Liver (tissue), 8 donors: ENCODE measurements at regions not wholly inside any gene's neighbourhood (a gene's known extent, or its start where the extent isn't known, plus 50 kb on each side); places are given as distances from the start of the nearest gene placed in this dataset.
"Not testable (repeated sequence)": the region's sequence is repeated elsewhere in the genome, so short reads cannot be mapped to it uniquely, and the experiment has no call there.

Experiments used
- DNase-seq: peaks from one replicate; pipeline ENCODE4 v3.0.0-alpha.2; 2017; ENCODE audit warnings: low spot score
- H3K27ac ChIP-seq, 2 donors: one replicate each; pipeline ENCODE4 v1.7.0; 2013; ENCODE audit warnings: inconsistent platforms in 2 of 2, low read length in 2 of 2, control low read depth in 1 of 2, low read depth in 1 of 2, mild to moderate bottlenecking in 1 of 2
- H3K27me3 ChIP-seq, 4 donors: one replicate each; pipeline versions ENCODE4 v1.6.1 to v1.7.0; 2013; ENCODE audit warnings: low read length in 3 of 4, inconsistent platforms in 1 of 4, mild to moderate bottlenecking in 1 of 4, moderate library complexity in 1 of 4; ENCODE audit not compliant: control insufficient read depth in 4 of 4, insufficient read depth in 4 of 4
- H3K36me3 ChIP-seq, 4 donors: one replicate each; pipeline versions ENCODE4 v1.6.1 to v1.7.0; 2013; ENCODE audit warnings: low read length in 3 of 4, mild to moderate bottlenecking in 3 of 4, low read depth in 1 of 4, moderate library complexity in 1 of 4; ENCODE audit not compliant: control insufficient read depth in 4 of 4, insufficient read depth in 3 of 4
- H3K4me1 ChIP-seq, 4 donors: one replicate each; pipeline versions ENCODE4 v1.6.1 to v1.7.0; 2013; ENCODE audit warnings: low read length in 3 of 4, mild to moderate bottlenecking in 3 of 4, moderate library complexity in 1 of 4; ENCODE audit not compliant: control insufficient read depth in 4 of 4, insufficient read depth in 4 of 4
- H3K4me3 ChIP-seq, 3 donors: one replicate each; pipeline versions ENCODE4 v1.6.1 to v1.7.0; 2013; ENCODE audit warnings: low read length in 3 of 3, control low read depth in 1 of 3, low read depth in 1 of 3, mild to moderate bottlenecking in 1 of 3
- H3K9ac ChIP-seq, 2 donors: one replicate each; pipeline ENCODE4 v1.7.0; 2013; ENCODE audit warnings: low read length in 2 of 2, mild to moderate bottlenecking in 2 of 2, moderate library complexity in 2 of 2, control low read depth in 1 of 2, low read depth in 1 of 2
- H3K9me3 ChIP-seq, 4 donors: one replicate each; pipeline versions ENCODE4 v1.6.1 to v1.7.0; 2013; ENCODE audit warnings: low read length in 3 of 4; ENCODE audit not compliant: control insufficient read depth in 4 of 4
- FOXA1 ChIP-seq: IDR thresholded peaks from 2 replicates; pipeline ENCODE4 v1.6.1; 2016; ENCODE audit warnings: antibody characterized with exemption
- HNF4A ChIP-seq, 2 donors: conservative IDR thresholded peaks; 2 replicates each; pipeline ENCODE4 v1.6.1; 2016; ENCODE audit warnings: antibody characterized with exemption in 2 of 2, mild to moderate bottlenecking in 2 of 2
- HNF4G ChIP-seq: IDR thresholded peaks from 2 replicates; pipeline ENCODE4 v1.6.1; 2016; ENCODE audit warnings: antibody characterized with exemption
- JUND ChIP-seq, 2 donors: IDR thresholded peaks; 2 replicates each; pipeline ENCODE4 v1.6.1; 2016; ENCODE audit warnings: antibody characterized with exemption in 2 of 2
- MAX ChIP-seq: IDR thresholded peaks from 2 replicates; pipeline ENCODE4 v1.6.1; 2016; ENCODE audit warnings: antibody characterized with exemption
- RAD21 ChIP-seq, 2 donors: IDR thresholded peaks; 2 replicates each; pipeline ENCODE4 v1.6.1; 2016; ENCODE audit warnings: antibody characterized with exemption in 2 of 2, mild to moderate bottlenecking in 2 of 2
- RXRA ChIP-seq, 2 donors: IDR thresholded peaks; 2 replicates each; pipeline ENCODE4 v1.6.1; 2017 to 2018; ENCODE audit warnings: antibody characterized with exemption in 2 of 2, mild to moderate bottlenecking in 1 of 2
- SP1 ChIP-seq: IDR thresholded peaks from 2 replicates; pipeline ENCODE4 v1.6.1; 2018; ENCODE audit warnings: antibody characterized with exemption, mild to moderate bottlenecking
- TAF1 ChIP-seq: conservative IDR thresholded peaks from 2 replicates; pipeline ENCODE4 v1.6.1; 2016; ENCODE audit warnings: antibody characterized with exemption, mild to moderate bottlenecking
- YY1 ChIP-seq: IDR thresholded peaks from 2 replicates; pipeline ENCODE4 v1.6.1; 2016; ENCODE audit warnings: antibody characterized with exemption, mild to moderate bottlenecking
- ZBTB33 ChIP-seq: IDR thresholded peaks from 2 replicates; pipeline ENCODE4 v1.6.1; 2016; ENCODE audit warnings: antibody characterized with exemption
- WGBS: extraction: QIAGEN DNeasy Blood & Tissue Kit; methylation state at CpG from one replicate; pipeline ENCODE4 v1.1.7; 2013; 5-methylcytosine and 5-hydroxymethylcytosine counted together
- TF ChIP-seq, protein P1 (sequence below): fragments of 150-350 bp; IDR thresholded peaks from 2 replicates; pipeline ENCODE4 v1.5.1; 2017; ENCODE audit warnings: improper control_type of control experiment, low read depth, low read length; ENCODE audit not compliant: missing input control
- TF ChIP-seq, protein P2 (sequence below): IDR thresholded peaks from 2 replicates; pipeline ENCODE4 v1.6.1; 2016; ENCODE audit warnings: antibody characterized with exemption, mild to moderate bottlenecking
- TF ChIP-seq, protein P3 (sequence below): IDR thresholded peaks from 2 replicates; pipeline ENCODE4 v1.6.1; 2016; ENCODE audit warnings: antibody characterized with exemption
- donor health status: healthy.
- donor health status: healthy.
- donor health status: healthy.
- donor health status: healthy.
- donor health status: healthy.

DNA sequence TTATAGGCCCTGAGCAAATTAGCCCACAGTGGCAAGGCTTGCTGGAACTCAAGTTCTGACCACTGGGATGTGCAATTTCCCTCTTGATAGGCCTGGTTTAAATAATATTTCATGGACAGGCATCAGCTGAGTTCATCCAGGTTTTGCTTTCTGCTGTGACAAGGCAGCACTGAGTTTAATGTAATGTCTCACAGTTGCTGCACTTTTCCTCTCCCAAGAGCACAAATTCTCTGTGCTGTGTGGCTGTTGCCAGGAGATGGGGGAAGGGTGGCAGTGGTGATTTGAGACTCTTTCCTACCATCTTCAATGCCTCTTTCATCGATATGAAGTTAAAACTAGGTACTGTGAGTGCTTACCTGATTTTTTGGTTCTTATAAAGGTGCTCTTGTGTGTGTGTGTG is 272.8 kb upstream of the STXBP6 start:
- Histone ChIP-seq H3K4me1 (no peaks in the 10 kb centered on the region), H3K36me3 (no peaks in the 10 kb centered on the region), H3K27me3 (no peaks in the 10 kb centered on the region), H3K9me3 (no peaks in the 10 kb centered on the region), H3K27ac (no peak overlapping the region), H3K9ac (no peak overlapping the region), H3K4me3 (no peak overlapping the region)
- 70% methylated on average over 1 of the region's 1 CpG for WGBS
- DNase-seq, result no peak
- no peak for TF ChIP-seq HNF4A (conservative IDR thresholded peaks at IDR 0.05)
- TF ChIP-seq JUND (IDR thresholded peaks at IDR 0.05), result no peak
- TF ChIP-seq MAX, result no peak
- no peak for TF ChIP-seq RXRA (IDR thresholded peaks at IDR 0.05)
- TF ChIP-seq FOXA1, result no peak
- TF ChIP-seq, protein P1, sequence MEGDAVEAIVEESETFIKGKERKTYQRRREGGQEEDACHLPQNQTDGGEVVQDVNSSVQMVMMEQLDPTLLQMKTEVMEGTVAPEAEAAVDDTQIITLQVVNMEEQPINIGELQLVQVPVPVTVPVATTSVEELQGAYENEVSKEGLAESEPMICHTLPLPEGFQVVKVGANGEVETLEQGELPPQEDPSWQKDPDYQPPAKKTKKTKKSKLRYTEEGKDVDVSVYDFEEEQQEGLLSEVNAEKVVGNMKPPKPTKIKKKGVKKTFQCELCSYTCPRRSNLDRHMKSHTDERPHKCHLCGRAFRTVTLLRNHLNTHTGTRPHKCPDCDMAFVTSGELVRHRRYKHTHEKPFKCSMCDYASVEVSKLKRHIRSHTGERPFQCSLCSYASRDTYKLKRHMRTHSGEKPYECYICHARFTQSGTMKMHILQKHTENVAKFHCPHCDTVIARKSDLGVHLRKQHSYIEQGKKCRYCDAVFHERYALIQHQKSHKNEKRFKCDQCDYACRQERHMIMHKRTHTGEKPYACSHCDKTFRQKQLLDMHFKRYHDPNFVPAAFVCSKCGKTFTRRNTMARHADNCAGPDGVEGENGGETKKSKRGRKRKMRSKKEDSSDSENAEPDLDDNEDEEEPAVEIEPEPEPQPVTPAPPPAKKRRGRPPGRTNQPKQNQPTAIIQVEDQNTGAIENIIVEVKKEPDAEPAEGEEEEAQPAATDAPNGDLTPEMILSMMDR, result no peak
- TF ChIP-seq SP1, result no peak
- TF ChIP-seq RAD21 (IDR thresholded peaks at IDR 0.05), result no peak
- TF ChIP-seq TAF1, result no peak
- TF ChIP-seq, protein P2, sequence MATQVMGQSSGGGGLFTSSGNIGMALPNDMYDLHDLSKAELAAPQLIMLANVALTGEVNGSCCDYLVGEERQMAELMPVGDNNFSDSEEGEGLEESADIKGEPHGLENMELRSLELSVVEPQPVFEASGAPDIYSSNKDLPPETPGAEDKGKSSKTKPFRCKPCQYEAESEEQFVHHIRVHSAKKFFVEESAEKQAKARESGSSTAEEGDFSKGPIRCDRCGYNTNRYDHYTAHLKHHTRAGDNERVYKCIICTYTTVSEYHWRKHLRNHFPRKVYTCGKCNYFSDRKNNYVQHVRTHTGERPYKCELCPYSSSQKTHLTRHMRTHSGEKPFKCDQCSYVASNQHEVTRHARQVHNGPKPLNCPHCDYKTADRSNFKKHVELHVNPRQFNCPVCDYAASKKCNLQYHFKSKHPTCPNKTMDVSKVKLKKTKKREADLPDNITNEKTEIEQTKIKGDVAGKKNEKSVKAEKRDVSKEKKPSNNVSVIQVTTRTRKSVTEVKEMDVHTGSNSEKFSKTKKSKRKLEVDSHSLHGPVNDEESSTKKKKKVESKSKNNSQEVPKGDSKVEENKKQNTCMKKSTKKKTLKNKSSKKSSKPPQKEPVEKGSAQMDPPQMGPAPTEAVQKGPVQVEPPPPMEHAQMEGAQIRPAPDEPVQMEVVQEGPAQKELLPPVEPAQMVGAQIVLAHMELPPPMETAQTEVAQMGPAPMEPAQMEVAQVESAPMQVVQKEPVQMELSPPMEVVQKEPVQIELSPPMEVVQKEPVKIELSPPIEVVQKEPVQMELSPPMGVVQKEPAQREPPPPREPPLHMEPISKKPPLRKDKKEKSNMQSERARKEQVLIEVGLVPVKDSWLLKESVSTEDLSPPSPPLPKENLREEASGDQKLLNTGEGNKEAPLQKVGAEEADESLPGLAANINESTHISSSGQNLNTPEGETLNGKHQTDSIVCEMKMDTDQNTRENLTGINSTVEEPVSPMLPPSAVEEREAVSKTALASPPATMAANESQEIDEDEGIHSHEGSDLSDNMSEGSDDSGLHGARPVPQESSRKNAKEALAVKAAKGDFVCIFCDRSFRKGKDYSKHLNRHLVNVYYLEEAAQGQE, result no peak
- no peak for TF ChIP-seq ZBTB33
- TF ChIP-seq YY1, result no peak
- TF ChIP-seq HNF4G, result no peak
- TF ChIP-seq, protein P3, sequence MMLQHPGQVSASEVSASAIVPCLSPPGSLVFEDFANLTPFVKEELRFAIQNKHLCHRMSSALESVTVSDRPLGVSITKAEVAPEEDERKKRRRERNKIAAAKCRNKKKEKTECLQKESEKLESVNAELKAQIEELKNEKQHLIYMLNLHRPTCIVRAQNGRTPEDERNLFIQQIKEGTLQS, result no peak

DNA sequence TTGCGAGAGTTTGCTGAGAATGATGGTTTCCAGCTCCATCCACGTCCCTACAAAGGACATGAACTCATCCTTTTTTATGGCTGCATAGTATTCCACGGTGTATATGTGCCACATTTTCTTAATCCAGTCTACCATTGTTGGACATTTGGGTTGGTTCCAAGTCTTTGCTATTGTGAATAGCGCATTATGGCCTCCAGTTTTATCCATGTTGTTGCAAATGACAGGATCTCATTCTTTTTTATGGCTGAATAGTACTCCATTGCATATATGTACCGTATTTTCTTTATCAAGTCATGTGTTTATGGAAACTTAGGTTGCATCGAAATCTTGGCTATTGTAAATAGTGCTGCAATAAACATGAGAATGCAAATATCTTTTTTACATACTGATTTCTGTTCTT is 266.1 kb upstream of the STXBP6 start:
- not testable (repeated sequence) for H3K9me3 ChIP-seq, H3K36me3 ChIP-seq, H3K27ac ChIP-seq, DNase-seq, H3K9ac ChIP-seq, H3K27me3 ChIP-seq, H3K4me1 ChIP-seq, H3K4me3 ChIP-seq
- 79% methylated on average over 5 of the region's 6 CpGs for WGBS
